ENCODE measurements at regions not wholly inside any gene's neighbourhood (a gene's known extent, or its start where the extent isn't known, plus 50 kb on each side); places are given as distances from the start of the nearest gene placed in this dataset.

DNA sequence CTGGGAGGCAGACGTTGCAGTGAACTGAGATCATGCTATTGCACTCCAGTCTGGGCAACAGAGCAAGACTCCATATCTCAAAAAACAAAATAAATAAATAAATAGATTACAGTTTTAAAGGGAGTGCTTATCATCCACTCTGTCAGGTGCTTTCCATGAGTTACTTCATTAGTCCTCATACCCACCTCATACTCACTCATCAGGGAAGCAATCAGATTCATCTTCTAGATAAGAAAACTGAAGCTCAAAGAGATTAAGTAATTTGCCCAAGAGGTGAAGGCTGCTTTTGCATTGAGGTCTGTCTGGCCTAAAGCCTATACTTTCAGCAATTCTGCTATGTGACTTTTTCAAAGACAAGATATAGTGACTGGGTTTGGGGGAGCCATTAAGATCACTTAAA is 101.0 kb downstream of the RASSF10 start:
- no peak for TF ChIP-seq YY1 (IDR thresholded peaks at IDR 0.05; ENCODE audit: insufficient read depth, insufficient read length)
- TF ChIP-seq ZNF274 (IDR thresholded peaks at IDR 0.05; ENCODE audit: low read depth, low read length): no peak
- TF ChIP-seq SUZ12 (IDR thresholded peaks at IDR 0.05; ENCODE audit: extremely low read depth, insufficient read depth, insufficient read length): no peak
